H1 (cell line): ENCODE measurements at regions not wholly inside any gene's neighbourhood (a gene's known extent, or its start where the extent isn't known, plus 50 kb on each side); places are given as distances from the start of the nearest gene placed in this dataset.

Source experiments
- CTCF ChIA-PET: fragments of 300-600 bp; sonication (Branson Sonifier 250); formaldehyde crosslinking; loops from one replicate; lab custom pipeline; 2021; ENCODE audit not compliant: partially characterized antibody; lab: Charles Lee
- POLR2A ChIA-PET: fragments of 300-600 bp; sonication (Branson Sonifier 250); formaldehyde crosslinking; loops from one replicate; lab custom pipeline; 2021; ENCODE audit warnings: inconsistent platforms; ENCODE audit not compliant: partially characterized antibody; lab: Charles Lee
- DNase-seq, 2 experiments: peaks; one replicate each; pipeline versions ENCODE4 v3.0.0 to v3.0.0-alpha.2; 2010 to 2022; ENCODE audit warnings: low spot score in 2 of 2, low read depth in 1 of 2, mixed read lengths in 1 of 2
- FAIRE-seq: peaks from 2 replicates; lab custom pipeline; 2011; peaks lifted over from hg19 to GRCh38; lab: Jason Lieb, UNC
- H2AFZ ChIP-seq: 2 replicates; pipeline ENCODE4 v1.8.1; 2012; ENCODE audit warnings: low read length, inconsistent platforms
- H2AK5ac ChIP-seq: 2 replicates; pipeline ENCODE4 v1.6.1; 2013; ENCODE audit warnings: low read depth, low read length
- H2BK120ac ChIP-seq: replicated peaks from 2 replicates; pipeline ENCODE3; 2013; ENCODE audit warnings: low read depth, low read length, inconsistent platforms
- H2BK12ac ChIP-seq: 2 replicates; pipeline ENCODE4 v1.6.1; 2013; ENCODE audit warnings: low read depth, low read length
- H2BK15ac ChIP-seq: 2 replicates; pipeline ENCODE4 v1.6.1; 2013; ENCODE audit warnings: low read length
- H2BK20ac ChIP-seq: 2 replicates; pipeline ENCODE4 v1.6.1; 2013; ENCODE audit warnings: low read length
- H2BK5ac ChIP-seq: 2 replicates; pipeline ENCODE4 v1.6.1; 2013; ENCODE audit warnings: low read depth, low read length
- H3K14ac ChIP-seq: 2 replicates; pipeline ENCODE4 v1.6.1; 2013; ENCODE audit warnings: inconsistent platforms; ENCODE audit not compliant: insufficient read length
- H3K18ac ChIP-seq: 2 replicates; pipeline ENCODE4 v1.6.1; 2013; ENCODE audit warnings: low read length; ENCODE audit errors: extremely low read depth
- H3K23ac ChIP-seq: 2 replicates; pipeline ENCODE4 v1.6.1; 2013; ENCODE audit warnings: inconsistent platforms; ENCODE audit not compliant: insufficient read length
- H3K23me2 ChIP-seq: 2 replicates; pipeline ENCODE4 v1.6.1; 2013; ENCODE audit warnings: low read depth, low read length
- H3K27ac ChIP-seq: 2 replicates; pipeline ENCODE4 v1.6.1; 2011; ENCODE audit warnings: low read depth, low read length, inconsistent platforms
- H3K27me3 ChIP-seq, 4 experiments: replicated peaks in 1 of 4; 1 replicate in 1 of 4; 2 replicates in 3 of 4; pipeline versions ENCODE4 v1.6.1 to v1.8.1; 2011 to 2013; ENCODE audit warnings: low read length in 3 of 4, mild to moderate bottlenecking in 3 of 4, inconsistent platforms in 2 of 4, mixed read lengths in 2 of 4, moderate library complexity in 1 of 4; ENCODE audit not compliant: control insufficient read depth in 3 of 4, insufficient read depth in 3 of 4; ENCODE audit errors: extremely low read depth in 1 of 4
- H3K36me3 ChIP-seq, 4 experiments: 2 replicates each; pipeline versions ENCODE4 v1.6.1 to v1.8.1; 2011 to 2013; ENCODE audit warnings: mild to moderate bottlenecking in 4 of 4, low read length in 3 of 4, moderate library complexity in 2 of 4, control low read depth in 1 of 4, inconsistent platforms in 1 of 4; ENCODE audit not compliant: insufficient read depth in 4 of 4, control insufficient read depth in 2 of 4
- H3K4ac ChIP-seq: replicated peaks from 2 replicates; pipeline ENCODE3; 2013; ENCODE audit warnings: low read length, low read depth, mixed read lengths, inconsistent platforms; ENCODE audit not compliant: insufficient read length
- H3K4me1 ChIP-seq, 4 experiments: replicated peaks in 1 of 4; 1 replicate in 1 of 4; 2 replicates in 3 of 4; pipeline versions ENCODE4 v1.6.1 to v1.8.1; 2011 to 2013; ENCODE audit warnings: low read length in 3 of 4, inconsistent platforms in 2 of 4, mixed read lengths in 1 of 4; ENCODE audit not compliant: insufficient read depth in 4 of 4, control insufficient read depth in 3 of 4
- H3K4me2 ChIP-seq, 2 experiments: 2 replicates each; pipeline versions ENCODE4 v1.6.1 to v1.8.1; 2011 to 2013; ENCODE audit warnings: low read depth in 2 of 2, low read length in 2 of 2, control low read depth in 1 of 2, inconsistent platforms in 1 of 2, mild to moderate bottlenecking in 1 of 2; ENCODE audit not compliant: insufficient read depth in 1 of 2
- H3K4me3 ChIP-seq, 4 experiments: fragments of 200-600, 300-600 bp in 1 of 4; sonication (generic), shearing (Covaris generic), sonication (Bioruptor Twin) in 1 of 4; 2 replicates each; pipeline versions ENCODE4 v1.5.1 to v1.8.1; 2011 to 2016; ENCODE audit warnings: low read length in 4 of 4, low read depth in 3 of 4, control low read depth in 2 of 4, inconsistent platforms in 2 of 4, mild to moderate bottlenecking in 2 of 4, mixed read lengths in 1 of 4, moderate library complexity in 1 of 4; ENCODE audit not compliant: insufficient read depth in 2 of 4; ENCODE audit errors: extremely low read depth in 1 of 4
- H3K56ac ChIP-seq: replicated peaks from 2 replicates; pipeline ENCODE3; 2013; ENCODE audit warnings: low read depth, mild to moderate bottlenecking, mixed read lengths, low read length, inconsistent platforms; ENCODE audit not compliant: insufficient read length
- H3K79me1 ChIP-seq: 2 replicates; pipeline ENCODE4 v1.6.1; 2013; ENCODE audit warnings: low read depth, low read length, control low read depth
- H3K79me2 ChIP-seq, 2 experiments: 2 replicates each; pipeline versions ENCODE4 v1.6.1 to v1.8.1; 2012 to 2013; ENCODE audit warnings: low read length in 2 of 2, mild to moderate bottlenecking in 2 of 2, inconsistent platforms in 1 of 2; ENCODE audit not compliant: insufficient read depth in 2 of 2, control insufficient read depth in 1 of 2
- H3K9ac ChIP-seq, 4 experiments: replicated peaks in 1 of 4; 1 replicate in 1 of 4; 2 replicates in 3 of 4; pipeline versions ENCODE4 v1.6.1 to v1.8.1; 2011 to 2013; ENCODE audit warnings: low read depth in 3 of 4, low read length in 3 of 4, control low read depth in 2 of 4, mild to moderate bottlenecking in 2 of 4, moderate library complexity in 2 of 4, inconsistent platforms in 1 of 4; ENCODE audit errors: extremely low read depth in 1 of 4
- H3K9me3 ChIP-seq, 2 experiments: 2 replicates each; pipeline versions ENCODE4 v1.6.1 to v1.8.1; 2012 to 2013; ENCODE audit warnings: mild to moderate bottlenecking in 2 of 2, moderate library complexity in 2 of 2, control low read depth in 1 of 2, inconsistent platforms in 1 of 2, low read depth in 1 of 2, low read length in 1 of 2, mixed read lengths in 1 of 2; ENCODE audit not compliant: insufficient read depth in 2 of 2
- H4K20me1 ChIP-seq, 2 experiments: replicated peaks in 1 of 2; 2 replicates each; pipeline versions ENCODE3 to v1.8.1; 2011 to 2013; ENCODE audit warnings: inconsistent platforms in 2 of 2, low read length in 2 of 2, mild to moderate bottlenecking in 1 of 2; ENCODE audit not compliant: insufficient read depth in 2 of 2, control insufficient read depth in 1 of 2
- H4K5ac ChIP-seq: 2 replicates; pipeline ENCODE4 v1.6.1; 2013; ENCODE audit warnings: low read length, low read depth, mixed read lengths, inconsistent platforms; ENCODE audit not compliant: insufficient read length
- H4K8ac ChIP-seq: 2 replicates; pipeline ENCODE4 v1.8.0; 2013; ENCODE audit warnings: mild to moderate bottlenecking, moderate library complexity, low read length, inconsistent platforms; ENCODE audit not compliant: insufficient read depth; ENCODE audit errors: extremely low read depth
- H4K91ac ChIP-seq: replicated peaks from 2 replicates; pipeline ENCODE3; 2013; ENCODE audit warnings: low read length, mixed read lengths, inconsistent platforms; ENCODE audit not compliant: insufficient read length
- BACH1 ChIP-seq: IDR thresholded peaks from 2 replicates; pipeline ENCODE4 v1.6.1; 2012; ENCODE audit warnings: low read length, improper control_type of control experiment
- BCL11A ChIP-seq, 2 experiments: IDR thresholded peaks; one replicate each; pipeline ENCODE4 v1.6.1; 2011; ENCODE audit warnings: low read depth in 2 of 2, low read length in 2 of 2, mild to moderate bottlenecking in 2 of 2
- GABPA ChIP-seq: IDR thresholded peaks from 2 replicates; pipeline ENCODE4 v1.6.1; 2011; ENCODE audit warnings: mild to moderate bottlenecking, low read length, moderate library complexity, borderline replicate concordance; ENCODE audit not compliant: insufficient read depth
- JUND ChIP-seq: IDR thresholded peaks from 2 replicates; pipeline ENCODE4 v1.6.1; 2011; ENCODE audit warnings: mild to moderate bottlenecking, improper control_type of control experiment, low read length
- KDM1A ChIP-seq: fragments of 200-600, 300-600 bp; sonication (generic); IDR thresholded peaks from 2 replicates; pipeline ENCODE4 v1.7.1; 2016; ENCODE audit warnings: mild to moderate bottlenecking, low read length, borderline replicate concordance
- POU5F1 ChIP-seq: IDR thresholded peaks from 2 replicates; pipeline ENCODE4 v1.6.1; 2011; ENCODE audit warnings: low read depth, mild to moderate bottlenecking, low read length, moderate library complexity
- RAD21 ChIP-seq, 2 experiments: IDR thresholded peaks in 1 of 2; conservative IDR thresholded peaks in 1 of 2; 2 replicates each; pipeline ENCODE4 v1.6.1; 2011; ENCODE audit warnings: low read depth in 2 of 2, low read length in 2 of 2, improper control_type of control experiment in 1 of 2, inconsistent platforms in 1 of 2, mild to moderate bottlenecking in 1 of 2, moderate library complexity in 1 of 2
- RXRA ChIP-seq: IDR thresholded peaks from 2 replicates; pipeline ENCODE4 v1.6.1; 2011; ENCODE audit warnings: low read depth, mild to moderate bottlenecking, low read length, moderate library complexity; ENCODE audit not compliant: insufficient read depth
- SAP30 ChIP-seq: fragments of 300-600 bp; sonication (generic); IDR thresholded peaks from 2 replicates; pipeline ENCODE4 v1.7.1; 2012; ENCODE audit warnings: low read length, moderate library complexity, mild to moderate bottlenecking, inconsistent platforms; ENCODE audit not compliant: insufficient read depth, insufficient replicate concordance
- SIRT6 ChIP-seq: IDR thresholded peaks from one replicate; pipeline ENCODE4 v1.7.1; 2012; ENCODE audit warnings: low read length, inconsistent platforms
- SIX5 ChIP-seq: IDR thresholded peaks from 2 replicates; pipeline ENCODE4 v1.6.1; 2011; ENCODE audit warnings: mild to moderate bottlenecking, low read depth, low read length
- SP1 ChIP-seq: IDR thresholded peaks from 2 replicates; pipeline ENCODE4 v1.6.1; 2011; ENCODE audit warnings: low read depth, low read length
- TCF12 ChIP-seq: IDR thresholded peaks from 2 replicates; pipeline ENCODE4 v1.6.1; 2011; ENCODE audit warnings: low read depth, mild to moderate bottlenecking, low read length
- ZNF274 ChIP-seq: IDR thresholded peaks from 2 replicates; pipeline ENCODE4 v1.7.0; 2012; ENCODE audit warnings: low read length, borderline replicate concordance; ENCODE audit errors: extremely low read depth
- WGBS, 2 experiments: shearing (Covaris generic) in 1 of 2; methylation state at CpG; one replicate each; pipeline versions ENCODE4 v1.1.6 to v1.1.7; 2013 to 2015; ENCODE audit warnings: low lambda C conversion rate in 2 of 2, mixed read lengths in 2 of 2, inconsistent platforms in 1 of 2, low coverage in 1 of 2, missing lambda C conversion rate in 1 of 2; ENCODE audit not compliant: insufficient replicate concordance in 2 of 2, insufficient coverage in 1 of 2, insufficient read length in 1 of 2; ENCODE audit errors: extremely low coverage in 1 of 2, missing lambda C conversion rate in 1 of 2; 5-methylcytosine and 5-hydroxymethylcytosine counted together

DNA sequence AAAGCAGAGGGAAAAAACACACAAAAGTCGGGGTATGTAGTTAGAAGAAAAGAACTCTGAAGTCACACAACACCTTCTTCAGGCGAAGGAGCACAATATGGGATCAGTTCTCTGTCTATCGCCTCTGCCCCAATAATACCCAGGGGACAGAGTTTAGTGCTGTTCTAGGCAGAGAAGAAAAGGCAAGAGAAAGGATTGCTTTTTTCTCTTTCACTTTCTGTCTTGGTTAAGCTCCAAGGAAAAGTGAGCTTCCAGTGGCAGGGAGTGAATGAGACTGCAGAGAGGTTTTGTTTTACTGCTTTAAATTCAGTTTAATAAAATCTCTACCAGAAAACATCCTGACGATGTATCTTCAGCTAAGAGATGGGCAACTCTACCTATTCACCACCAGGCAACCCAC lies 86.6 kb upstream of the STXBP5 start:
- CTCF ChIA-PET: no interaction called here

More for the DNA sequence above, 86.6 kb upstream of the STXBP5 start:
- H2BK5ac ChIP-seq: no peak overlapping the region
- no peaks in the 10 kb centered on the region for H3K27me3 ChIP-seq
- TF ChIP-seq ZNF274 (no peak), SAP30 (no peak), BACH1 (no peak), KDM1A (no peak), RAD21 (IDR thresholded peaks at IDR 0.05 in 1 of 2, conservative IDR thresholded peaks at IDR 0.05 in 1 of 2; ENCODE audit: low read depth in 2 of 2, low read length in 2 of 2) (no peak), POU5F1 (no peak), TCF12 (no peak), RXRA (no peak), SP1 (no peak), BCL11A (IDR thresholded peaks at IDR 0.05; ENCODE audit: low read depth in 2 of 2, low read length in 2 of 2) (no peak), GABPA (no peak), SIRT6 (no peak), JUND (no peak), SIX5 (no peak)
- TF ChIP-seq, all 59 proteins: peak for 0
- Histone ChIP-seq H2AK5ac (no peak overlapping the region), H4K8ac (no peak overlapping the region), H4K91ac (no peak overlapping the region), H3K14ac (no peak overlapping the region), H4K20me1 (no peaks in the 10 kb centered on the region), H2AFZ (no peak overlapping the region), H3K23me2 (no peaks in the 10 kb centered on the region), H2BK120ac (no peak overlapping the region), H2BK20ac (no peak overlapping the region), H3K18ac (no peak overlapping the region), H3K79me2 (no peaks in the 10 kb centered on the region), H2BK12ac (no peak overlapping the region), H3K23ac (no peak overlapping the region), H3K9ac (no peak overlapping the region), H4K5ac (no peak overlapping the region), H3K4ac (no peak overlapping the region), H2BK15ac (no peak overlapping the region), H3K4me3 (no peak overlapping the region), H3K36me3 (no peaks in the 10 kb centered on the region), H3K4me2 (no peak overlapping the region), H3K79me1 (no peaks in the 10 kb centered on the region), H3K4me1 (no peaks in the 10 kb centered on the region), H3K27ac (no peak overlapping the region), H3K9me3 (no peaks in the 10 kb centered on the region), H3K56ac (no peak overlapping the region)
- no peak for FAIRE-seq
- WGBS, 2 experiments: 77% methylated on average over 4 of the region's 4 CpGs; no CpG with 5 or more reads in 1 of the 2 experiments
- no peak for DNase-seq
- POLR2A ChIA-PET: no interaction called here
